Pancreas (tissue), 10 donors: ENCODE measurements at regions not wholly inside any gene's neighbourhood (a gene's known extent, or its start where the extent isn't known, plus 50 kb on each side); places are given as distances from the start of the nearest gene placed in this dataset.

Experiments used
- ATAC-seq, 4 donors: fragments of 200-7000 bp; cut with Tn5 transposase; one replicate each; pipeline versions ENCODE4 v1.8.0 to v1.9.1; 2020; ENCODE audit warnings: mild to moderate bottlenecking in 4 of 4, moderate library complexity in 4 of 4
- DNase-seq, 6 donors: peaks; one replicate each; pipeline ENCODE4 v3.0.0-alpha.2; 2020
- FAIRE-seq: peaks from 2 replicates; lab custom pipeline; 2012; peaks lifted over from hg19 to GRCh38; lab: Jason Lieb, UNC
- H3K27ac ChIP-seq, 4 donors: fragments of 200-600 bp; sonication (generic); 1 replicate in 3 of 4; 2 replicates in 1 of 4; pipeline versions ENCODE4 v1.5.0 to v1.8.0; 2020
- H3K27me3 ChIP-seq, 4 donors: fragments of 200-600 bp; one replicate each; pipeline ENCODE4 v1.8.0; 2021
- H3K36me3 ChIP-seq, 3 donors: fragments of 200-600 bp; sonication (generic) in 1 of 3; one replicate each; pipeline versions ENCODE4 v1.5.0 to v1.8.0; 2020 to 2021
- H3K4me1 ChIP-seq, 3 donors: fragments of 200-600 bp; one replicate each; pipeline ENCODE4 v1.8.0; 2021
- H3K4me3 ChIP-seq, 4 donors: fragments of 200-600 bp; sonication (generic) in 2 of 4; one replicate each; pipeline versions ENCODE4 v1.5.0 to v1.8.0; 2020 to 2021
- H3K9me3 ChIP-seq, 4 donors: fragments of 200-600 bp; one replicate each; pipeline ENCODE4 v1.8.0; 2021
- CTCF ChIP-seq, 4 donors: fragments of 200-600 bp; sonication (generic) in 3 of 4; IDR thresholded peaks; one replicate each; pipeline versions ENCODE4 v1.5.0 to v1.8.0; 2021; ENCODE audit warnings: antibody characterized with exemption in 4 of 4
- WGBS, 2 donors: extraction: QIAGEN DNeasy Blood & Tissue Kit; methylation state at CpG; one replicate each; pipeline ENCODE4 v1.1.7; 2013; 5-methylcytosine and 5-hydroxymethylcytosine counted together
- intact Hi-C, 3 donors: fragments of 100-400 bp; cut with DNase I; formaldehyde crosslinking; loops; one replicate each; pipeline versions ENCODE4 v1.11.1 to v1.14.2; 2022
- donor health status: healthy with polysubstance abuse.
- donor health status: DM: no; HTN: no; CAD: no; lungs with moderate emphysema.
- donor health status: DM: no; HTN: no; CAD: no.
- donor health status: control.
- donor health status: control.
- donor health status: Bipolar disorder and iron deficiency.
- donor health status: DM: yes; HTN: yes; CAD: no.
- donor health status: DM: no; HTN: no; CAD: no.
- donor health status: DM: no; HTN: no; CAD: no.
- donor health status: DM: yes; HTN: yes; CAD: no.

- Histone ChIP-seq H3K9me3 (no peaks in the 10 kb centered on the region), H3K27ac (no peak overlapping the region), H3K27me3 (peaks cover 0 to 3% (median 0%) of the 10 kb centered on the region in 4 donors), H3K36me3 (no peaks in the 10 kb centered on the region), H3K4me1 (no peaks in the 10 kb centered on the region), H3K4me3 (no peak overlapping the region)
- no peak for TF ChIP-seq CTCF (IDR thresholded peaks at IDR 0.05)
- intact Hi-C loops: no loop called here
- 66 to 69% methylated on average over 7 of the region's 7 CpGs for WGBS, 2 donors
- no peak for ATAC-seq
- DNase-seq: no peak
- no peak for FAIRE-seq
These were observed 435.5 kb downstream of the TCERG1L start for GRCh38 chr10:130875897-130876472.

DNA sequence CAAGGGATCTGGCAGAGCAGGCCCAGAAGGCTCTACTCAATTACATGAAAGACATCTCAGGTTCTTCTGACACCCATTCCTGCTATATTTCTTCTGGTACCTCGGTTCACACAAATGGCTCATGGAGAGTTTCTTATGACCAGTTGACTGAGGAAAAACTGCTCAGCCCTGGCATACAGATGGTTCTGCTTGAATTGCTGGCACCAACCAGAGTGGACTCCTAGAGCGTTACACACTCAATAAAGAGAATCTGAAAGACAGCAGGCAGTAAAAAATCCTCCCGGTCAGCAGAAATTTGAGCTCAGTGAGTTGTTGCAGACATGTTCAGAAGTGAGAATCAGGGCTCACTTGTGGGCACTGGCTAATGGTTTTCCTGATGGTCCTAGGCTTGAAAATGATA lies 434.4 kb downstream of the TCERG1L start:
- peaks cover 0 to 6% (median 0%) of the 10 kb centered on the region in 4 donors for H3K27me3 ChIP-seq
- H3K27ac ChIP-seq: no peak overlapping the region
- ATAC-seq (no peak), DNase-seq (no peak), FAIRE-seq (no peak)
- 69 to 73% methylated on average over 3 of the region's 3 CpGs for WGBS, 2 donors
- H3K9me3 ChIP-seq: no peaks in the 10 kb centered on the region
- no peak overlapping the region for H3K4me3 ChIP-seq
- H3K4me1 ChIP-seq: no peaks in the 10 kb centered on the region
- intact Hi-C loops: no loop called here
- no peaks in the 10 kb centered on the region for H3K36me3 ChIP-seq
- no peak for TF ChIP-seq CTCF (IDR thresholded peaks at IDR 0.05)

- no peak overlapping the region for H3K4me3 ChIP-seq
- ATAC-seq (no peak), DNase-seq (no peak), FAIRE-seq (no peak)
- no peaks in the 10 kb centered on the region for H3K36me3 ChIP-seq
- TF ChIP-seq CTCF (IDR thresholded peaks at IDR 0.05): no peak
- intact Hi-C loops: no loop called here
- 66 to 91% methylated on average over 1 of the region's 1 CpG for WGBS, 2 donors
- no peaks in the 10 kb centered on the region for H3K4me1 ChIP-seq
- H3K27ac ChIP-seq: no peak overlapping the region
- H3K27me3 ChIP-seq: peaks cover 0 to 6% (median 0%) of the 10 kb centered on the region in 4 donors
- no peaks in the 10 kb centered on the region for H3K9me3 ChIP-seq
These were observed 433.4 kb downstream of the TCERG1L start for GRCh38 chr10:130878131-130878530.

DNA sequence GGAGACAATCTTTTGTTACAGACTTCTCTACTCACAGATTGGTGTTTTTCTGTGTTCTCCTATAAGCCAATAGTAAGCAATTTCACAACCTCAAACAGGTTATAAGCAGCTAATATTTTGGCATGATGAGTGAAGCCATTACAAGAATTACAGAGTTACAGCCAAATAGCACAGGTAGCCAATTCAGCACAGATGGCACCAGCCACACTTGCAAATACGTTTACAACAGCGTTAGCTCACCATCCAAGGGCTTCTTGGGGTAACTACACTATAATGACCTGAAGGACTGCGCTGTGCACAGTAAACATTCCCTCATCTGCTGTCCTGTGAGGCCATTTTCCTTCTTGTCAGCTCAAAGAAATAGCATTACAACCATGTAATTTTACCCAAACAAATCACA lies 428.6 kb downstream of the TCERG1L start:
- no peaks in the 10 kb centered on the region for H3K36me3 ChIP-seq
- intact Hi-C loops: no loop called here

More for the DNA sequence above, 428.6 kb downstream of the TCERG1L start:
- H3K9me3 ChIP-seq: no peaks in the 10 kb centered on the region
- H3K27me3 ChIP-seq: peaks cover 0 to 3% (median 0%) of the 10 kb centered on the region in 4 donors
- DNase-seq (no peak), FAIRE-seq (no peak), ATAC-seq (no peak)
- no peaks in the 10 kb centered on the region for H3K4me1 ChIP-seq
- H3K4me3 ChIP-seq: no peak overlapping the region
- no peak overlapping the region for H3K27ac ChIP-seq
- WGBS, 2 donors: 57 to 66% methylated on average over 3 of the region's 3 CpGs
- TF ChIP-seq CTCF (IDR thresholded peaks at IDR 0.05): no peak
